ENCODE measurements at regions not wholly inside any gene's neighbourhood (a gene's known extent, or its start where the extent isn't known, plus 50 kb on each side); places are given as distances from the start of the nearest gene placed in this dataset.

DNA sequence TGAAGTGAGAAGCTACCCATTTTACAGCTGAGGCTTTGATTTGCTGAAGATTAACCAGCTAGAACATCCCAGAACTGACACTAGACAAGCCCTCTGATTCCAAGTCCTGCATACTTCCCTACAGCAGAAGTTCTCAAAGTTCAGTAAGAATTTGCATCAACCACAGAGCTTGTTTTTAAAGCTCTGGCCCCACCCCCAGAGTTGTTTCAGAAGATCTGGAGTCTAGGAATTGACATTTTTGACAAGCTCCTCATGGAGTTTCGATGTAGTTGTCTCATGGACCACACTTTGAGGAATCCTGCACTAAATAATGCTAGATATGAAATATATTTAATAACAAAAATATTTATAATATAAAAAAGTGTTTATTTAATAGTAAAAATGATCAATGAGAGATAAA lies 120.3 kb upstream of the ADAMTS18 start:
- DNase-seq = peak; percentile 65

DNA sequence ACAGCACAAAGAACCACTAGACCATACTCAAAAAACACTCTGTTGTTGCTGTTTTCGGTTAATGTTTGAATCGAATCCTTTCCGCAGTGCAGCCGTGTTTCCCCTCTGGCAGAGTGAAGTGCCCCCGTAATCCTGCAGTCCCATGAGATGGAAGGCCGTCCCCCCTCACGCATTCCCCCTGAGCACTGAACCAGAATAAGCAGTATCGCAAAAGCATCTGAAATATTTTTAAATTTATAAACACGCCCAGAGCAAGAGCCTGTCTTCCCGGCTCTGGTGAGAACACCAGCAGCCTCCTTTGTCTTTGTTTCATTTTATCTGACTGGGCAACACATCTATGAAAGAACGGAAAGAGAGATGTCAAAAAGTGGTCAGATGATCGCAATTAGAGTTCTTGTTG lies 121.0 kb upstream of the ADAMTS18 start:
- no peak for DNase-seq

DNA sequence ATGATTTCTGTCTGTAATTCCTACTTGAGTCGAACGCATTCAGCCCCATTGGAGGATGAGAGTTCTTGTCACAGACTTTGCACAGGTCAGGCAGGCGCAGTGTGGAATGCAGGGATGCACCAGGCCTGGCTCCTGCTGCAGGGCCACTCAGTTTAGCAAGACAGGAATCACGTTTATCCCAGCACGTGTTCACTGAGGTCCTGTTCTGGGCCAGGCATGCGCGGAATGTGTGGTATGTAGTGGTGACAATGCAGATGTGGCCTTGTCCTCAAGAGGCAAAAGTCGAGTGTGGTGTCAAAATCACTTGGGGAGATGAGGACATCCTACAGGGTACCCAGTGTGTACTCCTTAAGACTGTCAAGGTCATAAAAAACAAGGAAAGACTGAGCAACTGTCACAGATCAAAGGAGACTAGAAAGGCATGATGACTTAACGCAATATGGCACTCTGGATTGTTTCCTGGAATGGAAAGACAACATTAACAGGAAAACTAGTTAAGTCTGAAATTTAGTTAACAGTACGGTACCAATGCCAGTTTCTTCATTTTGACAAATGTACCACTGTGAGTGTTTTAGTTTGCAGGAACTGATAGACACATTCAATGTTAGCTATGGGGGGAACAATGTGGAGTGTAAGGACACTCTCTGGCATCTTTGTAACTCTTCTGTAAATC lies 121.5 kb upstream of the ADAMTS18 start:
- DNase-seq = peak; percentile 55

DNA sequence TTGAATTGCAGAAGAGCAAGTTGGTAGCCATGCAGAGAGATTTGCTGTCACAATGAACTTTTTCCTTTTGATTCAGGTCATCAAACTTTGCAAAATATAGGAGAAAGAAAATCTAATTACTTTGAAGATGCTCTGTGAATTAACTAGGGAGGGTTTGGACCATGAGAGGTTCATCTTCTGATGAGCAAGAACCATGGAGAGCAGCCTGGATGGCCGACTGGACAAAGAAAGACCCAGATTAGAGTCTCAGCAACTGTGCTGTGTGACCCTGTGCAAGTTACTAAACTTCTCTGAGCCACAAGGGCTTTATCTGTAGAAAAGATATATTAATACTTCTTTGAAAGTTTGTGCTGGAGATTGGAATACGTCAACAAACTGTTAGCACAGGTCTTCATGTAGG lies 122.6 kb upstream of the ADAMTS18 start:
- no peak for DNase-seq

DNA sequence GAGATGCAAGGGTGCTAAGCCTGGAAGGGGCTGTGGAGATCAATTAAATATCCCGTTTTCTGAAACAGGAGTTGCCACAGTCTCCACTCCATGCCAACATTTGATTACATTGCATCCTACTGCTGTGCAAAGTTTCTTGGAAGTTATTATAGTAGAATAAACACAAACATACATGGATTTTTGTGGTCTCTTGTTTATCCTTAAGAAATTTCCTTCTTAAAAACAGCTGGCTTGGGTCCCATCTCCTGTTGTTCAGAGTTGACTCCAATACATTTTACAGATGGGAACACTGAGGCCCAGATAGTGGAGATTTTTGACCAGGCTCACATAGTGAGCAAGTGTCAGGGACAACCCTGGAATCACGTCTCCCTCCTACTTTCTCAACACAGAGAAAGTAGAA lies 124.0 kb upstream of the ADAMTS18 start:
- DNase-seq = no peak

DNA sequence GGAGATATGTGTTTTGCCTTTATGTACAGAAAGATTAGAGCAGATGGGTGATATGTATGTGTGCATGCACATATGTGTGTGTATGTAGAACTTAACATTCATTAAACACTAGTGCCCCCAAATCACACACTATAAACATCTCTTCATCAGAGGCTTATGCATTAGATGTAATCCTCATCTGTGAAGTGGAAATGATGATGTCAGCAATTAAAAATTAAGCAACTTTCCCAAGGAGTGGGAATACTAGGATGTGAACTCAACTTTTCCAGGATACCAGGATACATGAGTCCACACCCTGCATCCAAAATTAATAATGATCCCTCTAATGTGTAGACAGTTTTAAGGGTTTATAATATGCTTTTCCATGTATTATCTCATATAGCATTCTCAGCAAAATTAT lies 127.7 kb upstream of the ADAMTS18 start:
- DNase-seq = no peak

DNA sequence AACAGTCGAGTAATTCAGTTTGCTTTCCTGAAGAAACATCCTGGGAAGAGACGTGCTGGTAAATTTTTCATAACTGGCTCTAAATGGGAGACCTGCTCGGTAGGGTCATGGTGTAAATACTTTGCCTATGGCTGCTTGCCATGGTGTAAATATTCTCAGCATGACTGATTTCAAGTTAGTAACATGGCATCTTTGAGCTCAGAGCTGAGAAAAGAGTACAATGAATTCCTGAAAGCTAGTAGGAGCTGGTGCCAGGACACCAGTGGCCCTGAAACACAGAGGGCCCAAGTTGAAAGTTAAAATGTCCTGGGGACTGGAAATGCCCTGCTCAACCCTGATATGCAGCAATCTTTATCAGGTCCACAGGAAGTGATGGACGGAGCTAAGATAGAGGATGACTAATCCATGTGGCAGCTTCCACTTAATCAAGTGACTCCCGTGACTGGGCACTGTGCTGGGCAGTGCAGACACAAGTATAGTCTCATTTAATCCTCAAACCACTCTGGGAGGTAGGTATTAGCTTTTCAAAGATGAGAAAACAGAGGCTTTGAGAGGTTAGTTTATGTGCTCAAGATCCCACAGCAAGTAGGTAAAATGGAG lies 130.1 kb upstream of the ADAMTS18 start:
- DNase-seq = peak; percentile 74

DNA sequence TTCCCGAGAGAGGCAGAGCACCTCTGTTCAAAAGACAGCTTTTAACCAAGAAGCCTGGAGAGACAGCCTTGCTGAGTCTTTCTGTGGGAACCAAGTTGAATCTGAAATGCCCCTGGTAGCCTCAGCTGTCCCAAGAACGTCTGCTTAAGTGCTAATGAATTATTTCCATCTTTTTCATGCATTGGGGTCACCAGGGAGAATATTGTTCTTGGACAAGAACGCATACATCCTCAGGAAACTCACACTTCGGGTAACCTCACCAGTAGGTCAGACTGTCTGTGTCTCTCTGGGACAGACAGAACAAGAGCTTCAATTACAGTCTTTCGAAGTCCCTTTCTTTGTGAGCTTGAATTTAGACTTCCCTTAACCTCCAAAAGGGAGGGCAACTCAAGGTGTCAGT lies 134.6 kb upstream of the ADAMTS18 start:
- no peak for DNase-seq

DNA sequence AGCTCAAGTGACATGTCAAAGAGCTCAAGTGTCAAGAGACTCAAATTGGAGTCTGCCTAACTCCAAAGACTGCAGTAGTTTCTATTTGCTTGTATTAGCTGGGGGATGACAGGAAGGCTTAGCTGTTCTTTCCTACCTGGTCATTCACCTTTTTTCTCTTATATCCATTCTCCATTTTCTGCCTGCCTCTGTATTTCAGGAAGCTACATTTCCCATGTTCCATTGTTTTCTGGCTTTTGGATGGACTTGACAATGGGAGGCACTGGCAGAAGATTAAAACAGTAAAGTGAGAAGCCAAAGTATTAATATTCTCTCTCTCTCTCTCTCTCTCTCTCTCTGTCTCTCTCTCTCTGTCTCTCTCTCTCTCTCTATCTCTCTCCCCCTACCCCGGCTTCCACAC lies 135.7 kb upstream of the ADAMTS18 start:
- DNase-seq = no peak

DNA sequence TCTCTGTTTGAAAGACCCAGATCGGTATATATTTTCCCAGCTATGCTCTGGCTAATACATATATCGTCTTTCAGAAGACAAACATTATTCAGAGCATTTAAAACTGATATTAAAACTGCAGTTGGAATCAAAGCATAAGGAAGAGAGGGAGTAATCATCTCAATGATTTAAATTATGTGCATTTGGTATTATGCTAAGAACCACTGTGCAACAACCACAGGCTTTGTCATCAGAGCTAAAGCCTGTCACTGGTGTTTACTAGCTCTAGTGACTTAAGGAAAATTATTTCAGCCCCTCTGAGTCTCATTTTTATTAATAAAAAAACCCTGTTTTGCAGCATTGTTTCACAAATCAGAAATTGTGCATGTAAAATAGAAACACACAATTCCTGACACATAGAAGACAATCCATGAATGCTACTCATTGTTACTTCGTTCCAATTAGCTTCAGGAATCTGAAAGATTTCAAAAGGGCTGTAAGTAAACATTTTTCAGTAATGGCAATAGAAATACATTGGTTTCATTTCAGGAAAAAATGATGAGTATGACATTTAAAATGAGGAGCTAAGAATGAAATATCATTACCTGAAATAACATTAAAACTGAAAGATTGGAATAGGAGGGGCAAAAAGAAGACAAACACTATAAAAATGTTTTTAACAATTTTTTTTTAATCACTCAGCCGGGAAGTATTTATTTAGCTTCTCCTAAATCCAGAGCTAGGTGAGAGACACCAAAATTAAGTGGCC lies 136.5 kb upstream of the ADAMTS18 start:
- no peak for DNase-seq

DNA sequence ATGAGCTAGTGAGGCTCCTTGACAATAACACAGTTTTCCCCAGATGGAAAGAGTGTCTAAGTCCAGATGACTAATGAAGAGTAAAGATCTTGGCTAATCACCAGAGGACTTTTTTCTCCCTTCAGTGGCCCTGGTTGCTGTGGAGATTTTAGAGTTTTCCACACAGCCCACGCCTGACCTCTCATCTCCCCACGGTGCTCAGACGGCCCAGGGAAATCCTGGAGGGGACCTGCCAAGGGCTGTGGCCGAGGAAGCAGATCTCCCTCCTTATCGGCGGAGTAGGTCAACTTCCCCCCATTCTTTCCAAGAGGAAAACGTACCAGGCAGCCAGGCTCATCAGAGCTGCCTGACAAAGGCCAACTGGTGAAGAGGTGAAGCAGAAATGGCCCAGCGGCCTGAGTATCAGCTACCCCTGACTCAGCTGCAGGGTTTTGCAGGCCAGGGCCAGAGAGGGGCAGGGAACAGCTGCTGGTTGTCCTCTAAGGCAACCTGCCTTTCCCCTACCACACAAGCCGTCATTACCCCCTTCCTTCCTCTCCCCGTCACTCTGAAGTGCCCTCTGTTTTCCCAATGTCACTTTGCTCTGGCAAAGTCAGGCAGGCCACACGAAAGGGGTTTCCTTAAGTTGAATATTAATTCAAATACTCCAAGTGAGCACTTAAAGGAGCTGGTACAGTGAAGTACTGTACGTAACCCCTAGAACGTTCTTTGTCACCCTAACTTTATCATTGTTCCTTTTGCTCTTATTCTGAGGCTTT lies 140.2 kb upstream of the ADAMTS18 start:
- no peak for DNase-seq

DNA sequence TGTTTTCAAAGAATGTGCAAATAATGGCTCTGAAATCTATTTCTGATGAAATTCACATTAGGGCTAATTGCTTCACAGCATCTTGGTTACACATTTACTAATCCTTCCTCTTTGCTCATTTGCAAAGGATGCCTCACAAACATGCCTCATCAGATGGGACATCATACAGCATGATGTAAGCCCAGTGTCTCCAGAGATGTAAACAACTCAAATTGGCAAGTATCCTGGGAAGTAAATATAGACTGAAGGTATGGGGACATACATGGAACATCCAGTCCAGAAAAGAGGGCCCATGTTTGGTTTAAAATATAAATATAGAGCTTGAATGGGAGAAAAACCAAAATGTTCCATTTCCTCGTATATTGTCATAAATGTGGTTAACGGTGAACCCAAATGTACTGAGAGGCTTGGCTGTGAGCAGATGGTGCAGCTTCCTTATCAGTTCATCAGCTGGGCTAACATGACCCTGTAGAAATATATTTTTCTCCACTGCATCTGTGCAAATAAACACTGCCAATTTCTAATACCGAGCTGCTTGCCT lies 142.9 kb upstream of the NUDT7 start:
- no peak for DNase-seq

DNA sequence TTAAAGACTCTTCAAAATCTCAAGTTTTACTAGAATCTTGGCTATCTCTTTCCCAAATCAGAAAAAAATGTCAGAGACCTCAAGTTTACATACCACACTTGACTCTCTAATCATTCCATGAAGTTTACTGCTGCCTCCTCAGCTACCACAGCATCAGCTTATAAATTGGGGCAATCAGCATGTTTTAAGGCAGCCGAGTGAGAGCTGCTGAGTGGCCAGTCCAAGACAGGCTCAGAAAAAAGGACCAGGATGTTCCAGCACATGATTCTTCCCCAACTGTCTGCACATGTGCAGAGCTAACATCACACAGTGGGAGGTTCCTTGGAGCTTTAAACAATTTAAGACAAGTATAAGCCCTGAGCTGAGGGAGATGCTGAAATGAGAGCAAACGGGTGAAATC lies 140.6 kb upstream of the NUDT7 start:
- peak; percentile 35 for DNase-seq

DNA sequence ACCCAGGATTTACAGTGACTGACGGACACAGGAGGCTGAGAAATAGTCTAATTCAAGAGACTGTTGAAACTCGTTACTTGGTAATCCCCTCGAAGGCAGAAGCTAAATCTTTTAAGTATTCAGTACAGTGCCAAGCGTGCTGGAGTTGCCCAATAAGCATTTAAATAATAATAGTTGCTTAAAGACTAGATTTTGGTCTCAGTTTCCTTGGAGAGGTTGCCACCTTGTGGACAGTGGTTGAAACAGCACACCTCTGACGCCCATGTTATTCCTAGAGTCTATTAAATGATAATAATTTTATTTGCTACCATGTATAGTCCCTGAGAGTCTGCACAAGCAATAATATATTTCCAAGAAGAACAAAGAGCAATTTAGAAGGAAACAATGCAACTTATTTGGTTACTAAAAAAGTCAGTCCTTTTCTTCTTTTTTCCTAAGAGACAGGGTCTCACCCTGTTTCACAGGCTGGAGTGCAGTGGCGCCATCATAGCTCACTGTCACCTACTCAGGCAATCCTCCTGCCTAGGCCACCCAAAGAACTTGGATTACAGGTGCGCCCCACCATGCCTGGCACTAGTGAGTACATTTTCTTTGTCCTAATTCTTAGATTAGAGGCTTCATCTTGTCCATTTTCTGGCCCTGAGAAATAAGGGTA lies 138.0 kb upstream of the NUDT7 start:
- peak; percentile 62 for DNase-seq

DNA sequence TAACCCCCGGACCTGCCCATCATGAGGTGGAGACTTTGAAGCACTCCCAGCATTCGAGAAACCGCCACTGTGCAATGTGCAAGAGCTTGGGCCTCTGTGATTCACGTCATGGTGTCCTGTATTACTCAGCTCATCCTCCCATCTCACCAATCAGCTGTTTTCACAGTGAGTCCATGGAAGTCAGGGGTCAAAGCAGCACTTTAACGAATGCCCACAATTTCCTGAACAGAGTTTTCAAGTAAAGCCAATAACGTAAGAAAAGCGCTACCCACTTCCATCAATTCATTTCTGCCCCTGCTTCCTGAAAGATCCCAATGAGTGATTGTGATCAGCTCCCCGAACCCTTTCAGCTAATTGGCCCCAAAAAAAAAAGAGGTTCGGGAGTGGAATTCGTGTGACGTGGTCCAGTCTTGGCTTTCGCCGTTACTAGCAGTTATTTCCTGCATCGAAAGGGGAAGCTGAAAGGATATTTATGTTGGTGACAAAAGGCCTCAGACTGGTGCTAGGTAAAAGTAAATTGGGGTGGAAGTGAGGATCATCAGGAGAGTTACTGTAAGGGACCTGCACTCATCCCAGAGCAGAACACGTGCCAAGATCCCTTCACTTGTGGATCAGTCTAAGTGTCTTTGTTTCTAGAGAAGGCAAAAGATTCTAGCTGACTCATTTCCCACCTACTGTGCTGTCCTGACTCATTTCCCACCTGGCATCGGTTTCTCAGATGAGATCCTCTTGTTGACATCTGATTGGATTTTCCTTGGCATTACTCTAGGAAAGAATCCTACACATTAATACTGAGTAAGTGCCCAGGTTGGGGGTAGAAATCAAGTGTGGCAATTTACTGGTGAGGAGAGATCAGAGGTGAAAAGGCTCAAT lies 136.7 kb upstream of the NUDT7 start:
- peak; percentile 43 for DNase-seq

DNA sequence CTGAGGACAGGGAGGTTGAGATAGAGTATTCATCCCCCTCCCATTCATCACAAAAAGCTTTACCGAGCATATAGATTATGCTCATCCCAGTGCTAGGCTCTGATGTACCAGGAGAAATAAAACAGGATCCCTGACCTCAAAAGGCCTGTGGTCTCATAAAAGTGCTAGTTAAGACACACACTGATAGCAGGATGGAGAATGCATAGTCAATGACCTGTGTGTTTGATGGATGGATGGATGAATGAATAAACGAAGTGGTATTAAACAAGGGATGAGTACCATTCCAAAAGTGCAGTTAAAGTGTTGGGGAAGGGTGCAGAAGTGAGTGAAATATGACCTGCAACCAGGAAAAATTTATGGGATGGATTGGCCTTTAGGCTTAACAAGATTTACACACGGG lies 133.9 kb upstream of the NUDT7 start:
- no peak for DNase-seq

DNA sequence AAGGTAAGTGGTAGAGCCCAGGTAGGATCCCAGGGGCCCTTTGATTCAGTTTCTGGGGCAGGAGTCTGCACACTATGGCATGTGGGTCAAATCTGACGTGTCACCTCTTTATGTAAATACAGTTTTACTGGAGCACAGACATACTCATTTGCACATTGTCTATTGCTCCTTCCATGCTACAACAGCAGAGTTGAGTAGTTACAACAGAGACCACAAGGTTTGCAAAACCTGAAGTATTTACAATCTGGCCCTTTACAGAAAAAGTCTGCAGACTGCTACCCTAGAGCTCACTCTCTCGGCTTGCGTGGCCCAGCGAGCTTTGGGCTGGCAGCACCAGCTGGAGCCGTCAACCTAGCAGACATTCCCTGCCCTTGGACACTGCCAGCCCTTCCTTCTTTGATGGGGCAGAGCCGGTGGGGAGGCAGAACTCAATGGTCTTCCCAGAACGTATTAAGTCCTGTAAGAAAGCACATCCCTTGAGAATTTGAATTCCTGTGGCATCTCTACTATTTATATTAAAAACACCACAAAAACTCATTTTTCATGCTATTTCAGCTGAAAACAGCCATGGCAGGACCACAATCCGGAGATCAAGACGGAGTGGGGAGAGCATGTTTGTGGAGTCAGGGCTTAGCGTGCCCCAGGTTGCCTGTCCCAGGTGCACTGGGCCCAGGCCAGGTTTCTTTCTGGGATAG lies 133.1 kb upstream of the NUDT7 start:
- peak; percentile 78 for DNase-seq

DNA sequence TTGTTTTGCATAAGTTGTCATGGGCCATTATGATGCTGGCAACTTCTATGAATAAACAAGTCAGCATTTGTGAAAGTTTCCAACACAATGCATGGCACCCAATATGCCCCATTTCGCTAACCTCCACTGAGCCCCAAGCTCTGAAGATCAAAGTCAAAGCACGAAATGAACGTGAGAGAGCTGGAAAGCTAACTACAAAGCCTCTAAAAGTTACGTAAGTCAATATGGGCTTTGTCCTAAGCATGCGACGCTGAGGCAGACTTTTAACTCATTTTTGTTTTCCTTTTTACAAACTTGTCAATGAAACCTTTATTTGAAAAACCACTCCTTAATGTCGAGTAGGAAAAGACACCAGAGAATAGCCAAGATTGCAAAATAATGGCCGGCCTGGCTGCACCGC lies 131.6 kb upstream of the NUDT7 start:
- DNase-seq = no peak

DNA sequence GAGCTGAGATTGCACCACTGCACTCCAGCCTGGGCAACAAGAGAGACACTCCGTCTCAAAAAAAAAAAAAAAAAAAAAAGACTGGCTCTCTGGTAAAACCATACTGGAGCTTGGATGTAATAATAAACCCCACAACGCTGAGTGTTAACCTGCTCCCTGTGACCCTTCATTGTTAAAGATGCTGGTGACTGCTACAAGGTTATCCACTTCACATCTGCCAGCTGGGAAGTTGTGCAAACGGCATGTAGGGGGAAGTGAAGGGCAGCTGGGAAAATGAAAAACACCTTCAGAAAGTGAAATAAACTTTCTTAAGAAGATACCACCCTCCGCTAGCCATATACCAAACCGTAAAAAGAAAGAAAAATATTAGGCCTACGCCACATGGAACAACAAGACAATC lies 131.0 kb upstream of the NUDT7 start:
- DNase-seq = no peak

DNA sequence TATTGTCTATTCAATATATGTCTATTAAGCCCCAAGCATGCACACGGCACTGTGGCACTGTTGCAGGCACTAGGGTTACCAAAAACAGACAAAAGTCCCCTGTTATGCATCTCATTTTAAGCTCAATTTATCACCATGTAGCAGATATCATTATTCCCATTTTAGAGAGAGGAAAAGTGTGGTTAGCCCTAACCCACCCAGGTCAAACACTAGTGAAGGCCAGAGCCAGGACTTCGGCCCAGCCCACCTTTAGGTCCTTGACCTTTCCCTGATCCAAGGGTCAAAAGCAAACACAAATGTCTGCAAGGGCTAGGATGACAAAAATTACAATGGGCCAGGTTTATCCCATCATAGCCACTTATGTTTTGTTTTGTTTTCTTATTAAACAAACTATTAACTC lies 130.3 kb upstream of the NUDT7 start:
- no peak for DNase-seq

DNA sequence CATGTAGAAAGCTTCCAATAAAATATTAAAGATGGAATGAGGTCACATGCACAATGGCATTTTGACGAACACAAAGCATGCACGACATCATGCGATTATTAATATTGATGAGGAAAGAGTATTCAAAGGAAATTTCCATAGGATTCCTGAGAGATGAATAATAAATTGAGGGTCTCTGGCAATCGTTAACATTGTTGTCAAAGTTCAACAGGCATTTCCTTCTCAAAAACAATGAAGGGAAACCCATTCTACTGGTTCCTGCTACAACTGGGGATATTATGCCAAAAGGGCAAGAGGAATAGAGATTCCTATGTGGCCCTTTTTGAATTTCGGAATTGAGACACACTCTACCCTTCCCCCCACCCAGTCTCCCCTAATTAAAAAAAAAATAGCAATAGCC lies 128.3 kb upstream of the NUDT7 start:
- DNase-seq = no peak

All from fibroblast of skin of back (primary cell).